ENCODE measurements at regions not wholly inside any gene's neighbourhood (a gene's known extent, or its start where the extent isn't known, plus 50 kb on each side); places are given as distances from the start of the nearest gene placed in this dataset.
A peak's percentile ranks its signal among the peaks of the same experiment; 100 is the strongest.

DNA sequence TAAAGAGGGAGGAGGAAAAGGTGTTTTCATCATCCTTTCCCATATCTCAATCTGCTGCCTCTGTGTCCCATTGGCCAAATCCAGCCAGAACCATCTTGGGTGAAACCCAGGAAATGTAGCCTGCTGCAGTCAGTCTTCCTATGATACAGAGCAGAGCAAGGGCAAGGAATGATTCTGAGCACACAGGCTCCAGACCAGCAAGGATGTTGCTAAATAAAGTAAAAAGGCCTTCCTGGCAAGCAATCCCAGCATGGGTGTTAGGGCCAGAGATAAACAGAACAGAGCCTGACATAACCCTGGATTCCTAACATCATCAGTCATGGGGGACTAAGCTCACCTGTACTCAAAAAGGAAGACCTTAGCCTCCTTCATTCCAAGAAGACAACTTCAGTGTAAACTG, 90.7 kb upstream of the AGTR1 start:
- H3K4me3 ChIP-seq (ENCODE audit: low read depth, low read length), result no peak overlapping the region
- TF ChIP-seq, protein P1, sequence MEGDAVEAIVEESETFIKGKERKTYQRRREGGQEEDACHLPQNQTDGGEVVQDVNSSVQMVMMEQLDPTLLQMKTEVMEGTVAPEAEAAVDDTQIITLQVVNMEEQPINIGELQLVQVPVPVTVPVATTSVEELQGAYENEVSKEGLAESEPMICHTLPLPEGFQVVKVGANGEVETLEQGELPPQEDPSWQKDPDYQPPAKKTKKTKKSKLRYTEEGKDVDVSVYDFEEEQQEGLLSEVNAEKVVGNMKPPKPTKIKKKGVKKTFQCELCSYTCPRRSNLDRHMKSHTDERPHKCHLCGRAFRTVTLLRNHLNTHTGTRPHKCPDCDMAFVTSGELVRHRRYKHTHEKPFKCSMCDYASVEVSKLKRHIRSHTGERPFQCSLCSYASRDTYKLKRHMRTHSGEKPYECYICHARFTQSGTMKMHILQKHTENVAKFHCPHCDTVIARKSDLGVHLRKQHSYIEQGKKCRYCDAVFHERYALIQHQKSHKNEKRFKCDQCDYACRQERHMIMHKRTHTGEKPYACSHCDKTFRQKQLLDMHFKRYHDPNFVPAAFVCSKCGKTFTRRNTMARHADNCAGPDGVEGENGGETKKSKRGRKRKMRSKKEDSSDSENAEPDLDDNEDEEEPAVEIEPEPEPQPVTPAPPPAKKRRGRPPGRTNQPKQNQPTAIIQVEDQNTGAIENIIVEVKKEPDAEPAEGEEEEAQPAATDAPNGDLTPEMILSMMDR (IDR thresholded peaks at IDR 0.05; ENCODE audit: insufficient read depth, low read length), result no peak
- peak; percentile 52 for DNase-seq (ENCODE audit: low read depth)

DNA sequence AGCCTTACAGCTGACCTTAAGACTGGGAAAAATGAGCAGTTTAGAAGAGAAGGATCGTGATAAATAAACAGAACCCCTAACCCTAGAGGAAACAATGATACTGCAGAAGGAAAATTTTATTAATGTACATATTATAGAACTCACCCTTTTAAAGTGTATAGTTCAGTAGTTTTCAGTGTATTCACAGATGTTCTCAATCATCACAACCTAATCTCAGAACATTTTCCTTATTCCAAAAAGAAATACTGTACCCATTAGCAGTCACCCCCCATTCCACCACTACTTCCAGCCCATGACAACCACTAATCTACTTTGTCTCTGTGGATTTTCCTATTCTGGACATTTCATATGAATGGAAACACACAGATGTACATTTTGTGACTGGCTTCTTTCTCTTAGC, 90.2 kb upstream of the AGTR1 start:
- no peak for DNase-seq (ENCODE audit: low read depth)
- TF ChIP-seq, protein P1 (IDR thresholded peaks at IDR 0.05; ENCODE audit: insufficient read depth, low read length), result no peak
- no peak overlapping the region for H3K4me3 ChIP-seq (ENCODE audit: low read depth, low read length)

DNA sequence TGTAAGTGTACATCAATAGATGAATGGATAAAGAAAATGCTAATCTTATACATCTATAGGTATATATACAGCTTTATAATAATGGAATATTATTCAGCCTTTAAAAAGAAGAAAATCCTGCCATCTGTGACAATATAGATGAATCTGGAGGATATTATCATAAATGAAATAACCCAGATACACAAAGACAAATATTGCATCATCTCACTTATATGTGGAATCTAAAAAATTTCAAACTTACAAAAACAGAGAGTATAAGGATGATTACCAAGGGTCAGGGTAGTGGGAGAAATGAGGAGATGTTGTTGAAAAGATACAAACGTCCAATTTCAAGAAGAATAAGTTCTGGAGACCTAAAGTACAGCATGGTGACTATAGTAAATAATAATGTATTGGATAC, 85.4 kb upstream of the AGTR1 start:
- TF ChIP-seq, protein P1 (IDR thresholded peaks at IDR 0.05; ENCODE audit: insufficient read depth, low read length), result no peak
- no peak overlapping the region for H3K4me3 ChIP-seq (ENCODE audit: low read depth, low read length)

DNA sequence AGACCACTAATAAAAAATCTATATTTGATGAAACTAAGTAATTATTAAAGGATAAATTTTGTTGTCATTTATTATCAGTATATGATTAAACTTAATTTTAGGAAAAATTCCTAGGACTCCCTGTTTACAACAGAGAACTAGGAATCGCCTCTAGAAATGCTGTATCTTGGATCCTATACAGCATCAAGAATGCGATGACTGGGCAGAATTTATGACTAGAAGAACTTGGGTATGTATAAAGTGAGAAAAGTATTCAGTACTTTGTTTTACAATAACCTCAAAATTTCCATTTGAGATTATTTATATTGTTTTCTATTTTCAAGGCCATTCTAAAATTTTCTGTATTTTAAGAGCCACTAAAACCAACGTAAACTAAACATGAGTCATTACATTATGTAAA, 82.3 kb upstream of the AGTR1 start:
- H3K4me3 ChIP-seq (ENCODE audit: low read depth, low read length), result no peak overlapping the region
- DNase-seq (ENCODE audit: low read depth), result no peak
- TF ChIP-seq, protein P1 (IDR thresholded peaks at IDR 0.05; ENCODE audit: insufficient read depth, low read length), result no peak

More for the DNA sequence above, 85.4 kb upstream of the AGTR1 start:
- DNase-seq (ENCODE audit: low read depth), result no peak

DNA sequence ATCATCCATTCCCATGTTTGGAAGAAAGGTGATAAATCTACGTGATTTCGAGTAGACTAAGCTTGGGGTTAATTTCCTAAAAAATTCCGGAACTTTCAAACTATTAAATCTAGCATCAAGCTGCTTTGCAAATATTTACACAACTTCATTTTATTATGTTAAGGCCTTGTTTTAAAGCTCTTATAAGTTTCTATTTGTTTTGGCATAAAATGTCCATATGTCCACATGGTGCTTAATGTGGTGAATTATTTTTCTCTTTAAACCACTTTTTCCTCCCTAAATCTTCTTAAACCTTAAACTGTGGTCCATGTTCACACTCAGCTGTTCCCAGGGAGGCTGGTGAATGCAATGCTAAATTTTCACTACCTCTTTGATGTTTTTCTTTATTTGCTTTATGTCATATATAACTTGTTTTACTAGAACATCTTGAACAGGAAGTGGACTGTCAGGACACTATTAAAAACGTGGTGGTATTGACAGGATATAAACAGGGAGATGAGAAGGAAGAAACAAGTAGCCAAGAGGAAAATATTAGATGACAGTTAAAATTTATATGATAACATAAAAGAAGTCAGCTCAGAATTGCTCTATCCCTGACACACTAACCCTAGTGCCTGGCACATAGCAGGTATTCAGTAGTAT, 72.5 kb upstream of the AGTR1 start:
- TF ChIP-seq, protein P1 (IDR thresholded peaks at IDR 0.05; ENCODE audit: insufficient read depth, low read length), result no peak
- H3K4me3 ChIP-seq (ENCODE audit: low read depth, low read length), result no peak overlapping the region
- DNase-seq (ENCODE audit: low read depth), result no peak

DNA sequence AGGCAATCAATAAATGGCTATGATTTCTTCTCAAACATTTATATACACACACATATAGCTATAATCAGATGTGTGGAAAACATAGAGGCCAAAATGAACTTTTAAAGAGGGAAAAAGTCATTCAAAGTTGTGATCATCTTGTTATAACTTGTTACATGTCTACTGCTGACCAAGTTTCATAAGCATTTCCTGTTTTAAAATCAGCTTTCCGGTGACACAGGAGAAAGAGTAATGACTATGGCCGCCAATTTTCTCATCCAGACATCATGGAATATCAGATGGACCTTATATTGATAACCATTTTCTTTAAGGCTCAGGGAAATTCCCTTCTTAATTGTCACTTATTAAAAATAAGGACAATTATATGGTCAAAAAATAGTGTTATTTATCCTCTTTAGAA, 71.7 kb upstream of the AGTR1 start:
- TF ChIP-seq, protein P1 (IDR thresholded peaks at IDR 0.05; ENCODE audit: insufficient read depth, low read length), result no peak
- no peak overlapping the region for H3K4me3 ChIP-seq (ENCODE audit: low read depth, low read length)
- DNase-seq (ENCODE audit: low read depth), result no peak

DNA sequence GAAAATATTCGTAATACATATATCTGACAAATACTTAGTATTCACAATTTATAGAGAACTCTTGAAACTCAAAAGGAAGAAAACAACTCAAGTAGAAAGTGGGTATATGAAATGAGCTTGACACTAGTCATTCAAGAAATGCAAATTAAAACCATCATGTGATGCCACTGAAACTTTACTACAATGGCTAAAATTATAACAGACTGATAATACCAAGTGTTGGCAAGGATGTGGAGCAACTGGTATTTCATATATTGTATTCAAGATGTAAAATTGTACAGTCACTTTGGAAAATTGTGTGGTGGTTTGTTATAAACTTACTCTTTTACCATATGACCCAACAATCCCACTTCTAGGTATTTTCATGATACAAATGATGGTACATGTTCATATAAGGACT, 68.7 kb upstream of the AGTR1 start:
- H3K4me3 ChIP-seq (ENCODE audit: low read depth, low read length), result no peak overlapping the region
- DNase-seq (ENCODE audit: low read depth), result no peak
- TF ChIP-seq, protein P1 (IDR thresholded peaks at IDR 0.05; ENCODE audit: insufficient read depth, low read length), result no peak

Measured in fibroblast of the aortic adventitia (primary cell).